ENCODE measurements at regions not wholly inside any gene's neighbourhood (a gene's known extent, or its start where the extent isn't known, plus 50 kb on each side); places are given as distances from the start of the nearest gene placed in this dataset.
A peak's percentile ranks its signal among the peaks of the same experiment; 100 is the strongest.

GRCh38 chr13:31081316-31081715 is 80.4 kb downstream of the HSPH1 start:
- DNase-seq, result no peak

GRCh38 chr13:31074756-31075155 is 86.9 kb downstream of the HSPH1 start:
- DNase-seq, result no peak

- no peak for DNase-seq
Observed at GRCh38 chr13:31073859-31074718, 87.6 kb downstream of the HSPH1 start.

GRCh38 chr13:31072041-31072440 is 89.7 kb downstream of the HSPH1 start:
- peak; percentile 67 for DNase-seq

GRCh38 chr13:31069808-31070534 is 91.7 kb downstream of the HSPH1 start:
- no peak for DNase-seq

GRCh38 chr13:31068119-31068423 is 93.6 kb downstream of the HSPH1 start:
- no peak for DNase-seq

- DNase-seq, result peak; percentile 56
Observed at GRCh38 chr13:31067416-31068118, 94.1 kb downstream of the HSPH1 start.

GRCh38 chr13:31064636-31065035 is 97.1 kb downstream of the HSPH1 start:
- no peak for DNase-seq

GRCh38 chr13:31063772-31064171 is 97.9 kb downstream of the HSPH1 start:
- DNase-seq, result no peak

GRCh38 chr13:31060655-31061054 is 101.0 kb downstream of the HSPH1 start:
- no peak for DNase-seq

- no peak for DNase-seq
Observed at GRCh38 chr13:31060220-31060619, 101.5 kb downstream of the HSPH1 start.

GRCh38 chr13:31057403-31058033 is 104.2 kb downstream of the HSPH1 start:
- no peak for DNase-seq

GRCh38 chr13:31056644-31057271 is 104.9 kb downstream of the HSPH1 start:
- DNase-seq, result peak; percentile 14

- DNase-seq, result no peak
Observed at GRCh38 chr13:31055589-31055988, 106.1 kb downstream of the HSPH1 start.

GRCh38 chr13:31054632-31055031 is 107.1 kb downstream of the HSPH1 start:
- no peak for DNase-seq

- no peak for DNase-seq
Observed at GRCh38 chr13:31053896-31054295, 107.8 kb downstream of the HSPH1 start.

- DNase-seq, result no peak
Observed at GRCh38 chr13:31053091-31053490, 108.6 kb downstream of the HSPH1 start.

- no peak for DNase-seq
Observed at GRCh38 chr13:31052478-31052877, 109.2 kb downstream of the HSPH1 start.

GRCh38 chr13:31051999-31052398 is 109.7 kb downstream of the HSPH1 start:
- peak; percentile 25 for DNase-seq

- no peak for DNase-seq
Observed at GRCh38 chr13:31050486-31051400, 111.0 kb downstream of the HSPH1 start.

GRCh38 chr13:31049833-31050232 is 111.9 kb downstream of the HSPH1 start:
- DNase-seq, result no peak

- no peak for DNase-seq
Observed at GRCh38 chr13:31049083-31049482, 112.6 kb downstream of the HSPH1 start.
